ENCODE measurements at regions not wholly inside any gene's neighbourhood (a gene's known extent, or its start where the extent isn't known, plus 50 kb on each side); places are given as distances from the start of the nearest gene placed in this dataset.

- no peak for TF ChIP-seq CTCF (IDR thresholded peaks at IDR 0.05; ENCODE audit: insufficient read depth, low read length, missing control alignments)
Observed at GRCh38 chr3:64863226-64864212, 175.7 kb upstream of the ADAMTS9 start.

GRCh38 chr3:64861684-64862083, 173.9 kb upstream of the ADAMTS9 start:
- no peak for TF ChIP-seq CTCF (IDR thresholded peaks at IDR 0.05; ENCODE audit: insufficient read depth, low read length, missing control alignments)
- POLR2A ChIA-PET, result no interaction called here

More at GRCh38 chr3:64863226-64864212, 175.7 kb upstream of the ADAMTS9 start:
- CTCF ChIA-PET, result interaction anchor here (1.0 kb wide), 1 partner anchor 29 kb away, joined by 3 read pairs; no protein-coding TSS in a partner anchor
- DNase-seq (ENCODE audit: low read depth, low spot score), result no peak
- POLR2A ChIA-PET, result no interaction called here
- no peak overlapping the region for H3K4me3 ChIP-seq (ENCODE audit: low read depth, low read length)

GRCh38 chr3:64860536-64860870, 172.7 kb upstream of the ADAMTS9 start:
- ChIA-PET CTCF (no interaction called here), POLR2A (no interaction called here)
- no peak for DNase-seq (ENCODE audit: low read depth, low spot score)
- no peak for TF ChIP-seq CTCF (IDR thresholded peaks at IDR 0.05; ENCODE audit: insufficient read depth, low read length, missing control alignments)
- H3K4me3 ChIP-seq (ENCODE audit: low read depth, low read length), result no peak overlapping the region

More at GRCh38 chr3:64861684-64862083, 173.9 kb upstream of the ADAMTS9 start:
- CTCF ChIA-PET, result no interaction called here
- no peak for DNase-seq (ENCODE audit: low read depth, low spot score)
- H3K4me3 ChIP-seq (ENCODE audit: low read depth, low read length), result no peak overlapping the region

GRCh38 chr3:64859625-64860535, 172.1 kb upstream of the ADAMTS9 start:
- H3K4me3 ChIP-seq (ENCODE audit: low read depth, low read length), result no peak overlapping the region
- ChIA-PET POLR2A (no interaction called here), CTCF (no interaction called here)
- no peak for DNase-seq (ENCODE audit: low read depth, low spot score)
- no peak for TF ChIP-seq CTCF (IDR thresholded peaks at IDR 0.05; ENCODE audit: insufficient read depth, low read length, missing control alignments)

- no peak overlapping the region for H3K4me3 ChIP-seq (ENCODE audit: low read depth, low read length)
- ChIA-PET POLR2A (no interaction called here), CTCF (no interaction called here)
- no peak for DNase-seq (ENCODE audit: low read depth, low spot score)
- no peak for TF ChIP-seq CTCF (IDR thresholded peaks at IDR 0.05; ENCODE audit: insufficient read depth, low read length, missing control alignments)
Observed at GRCh38 chr3:64856977-64857516, 169.2 kb upstream of the ADAMTS9 start.

GRCh38 chr3:64856106-64856505, 168.3 kb upstream of the ADAMTS9 start:
- no peak overlapping the region for H3K4me3 ChIP-seq (ENCODE audit: low read depth, low read length)
- ChIA-PET POLR2A (no interaction called here), CTCF (no interaction called here)
- no peak for TF ChIP-seq CTCF (IDR thresholded peaks at IDR 0.05; ENCODE audit: insufficient read depth, low read length, missing control alignments)
- no peak for DNase-seq (ENCODE audit: low read depth, low spot score)

All from AG04449 (cell line).